Peyer's patch (tissue), 4 donors: ENCODE measurements at regions not wholly inside any gene's neighbourhood (a gene's known extent, or its start where the extent isn't known, plus 50 kb on each side); places are given as distances from the start of the nearest gene placed in this dataset.

ENCODE experiments used
- CTCF ChIP-seq, 6 experiments: fragments of 450-650 bp in 4 of 6; fragments of 200-600 bp in 2 of 6; sonication (generic) in 1 of 6; IDR thresholded peaks; one replicate each; pipeline ENCODE4 v1.5.1; 2017 to 2019; ENCODE audit warnings: antibody characterized with exemption in 6 of 6, mild to moderate bottlenecking in 3 of 6, moderate library complexity in 1 of 6
- POLR2A ChIP-seq, 2 donors: fragments of 450-650 bp; IDR thresholded peaks; one replicate each; pipeline ENCODE4 v1.5.1; 2017; ENCODE audit warnings: antibody characterized with exemption in 2 of 2, mild to moderate bottlenecking in 2 of 2, moderate library complexity in 2 of 2

- TF ChIP-seq CTCF (IDR thresholded peaks at IDR 0.05) = no peak
- no peak for TF ChIP-seq POLR2A (IDR thresholded peaks at IDR 0.05)
These were observed 710.2 kb upstream of the SLC39A10 start for GRCh38 chr2:194946826-194947225.
